Smooth muscle cell (in vitro differentiated cells): ENCODE measurements at regions not wholly inside any gene's neighbourhood (a gene's known extent, or its start where the extent isn't known, plus 50 kb on each side); places are given as distances from the start of the nearest gene placed in this dataset.

Experiments used
- DNase-seq: peaks from one replicate; lab custom pipeline; 2025; ENCODE audit not compliant: unreplicated experiment; lab: John Stamatoyannopoulos, UW
- H2AFZ ChIP-seq: fragments of 200-600 bp; sonication (generic); 2 replicates; pipeline ENCODE4 v1.6.0; 2016; ENCODE audit warnings: antibody characterized with exemption, low read depth, mild to moderate bottlenecking
- H3F3A ChIP-seq: fragments of 200-600 bp; sonication (generic); 2 replicates; pipeline ENCODE4 v1.6.0; 2017; ENCODE audit warnings: antibody characterized with exemption, low read depth
- H3K27ac ChIP-seq: fragments of 200-600 bp; sonication (generic); 2 replicates; pipeline ENCODE4 v1.5.1; 2016; ENCODE audit warnings: low read depth, mild to moderate bottlenecking
- H3K27me3 ChIP-seq: fragments of 200-600 bp; sonication (generic); 2 replicates; pipeline ENCODE4 v1.6.1; 2016; ENCODE audit warnings: low read depth, mild to moderate bottlenecking
- H3K36me3 ChIP-seq: fragments of 200-600 bp; sonication (generic); 2 replicates; pipeline ENCODE4 v1.5.1; 2016; ENCODE audit warnings: low read depth
- H3K4me1 ChIP-seq: fragments of 200-600 bp; sonication (generic); 2 replicates; pipeline ENCODE4 v1.5.1; 2016; ENCODE audit warnings: low read depth
- H3K4me2 ChIP-seq: fragments of 200-600 bp; sonication (generic); 2 replicates; pipeline ENCODE4 v1.6.0; 2016; ENCODE audit warnings: mild to moderate bottlenecking
- H3K4me3 ChIP-seq: fragments of 200-600 bp; sonication (generic); 2 replicates; pipeline ENCODE4 v1.5.1; 2016; ENCODE audit warnings: mild to moderate bottlenecking
- H3K79me2 ChIP-seq: fragments of 200-600 bp; sonication (generic); 2 replicates; pipeline ENCODE4 v1.6.0; 2016; ENCODE audit warnings: low read depth, mild to moderate bottlenecking
- H3K9ac ChIP-seq: fragments of 200-600 bp; sonication (generic); 2 replicates; pipeline ENCODE4 v1.6.0; 2016; ENCODE audit warnings: low read depth
- H3K9me3 ChIP-seq: fragments of 200-600 bp; sonication (generic); replicated peaks from 2 replicates; pipeline ENCODE4 v1.5.1; 2016; ENCODE audit warnings: low read depth
- H4K20me1 ChIP-seq: fragments of 200-600 bp; sonication (generic); 2 replicates; pipeline ENCODE4 v1.6.0; 2016; ENCODE audit warnings: low read depth
- WGBS: methylation state at CpG from one replicate; pipeline ENCODE4 v1.1.7; 2016; ENCODE audit warnings: low lambda C conversion rate; 5-methylcytosine and 5-hydroxymethylcytosine counted together
- TF ChIP-seq, protein P1 (sequence below): fragments of 200-600 bp; sonication (generic); IDR thresholded peaks from 2 replicates; pipeline ENCODE4 v1.5.1; 2017; ENCODE audit warnings: borderline replicate concordance, mild to moderate bottlenecking, antibody characterized with exemption; ENCODE audit not compliant: insufficient read depth, poor library complexity, severe bottlenecking

- Histone ChIP-seq H3K79me2 (no peaks in the 10 kb centered on the region), H3K9me3 (no peaks in the 10 kb centered on the region), H4K20me1 (no peaks in the 10 kb centered on the region), H3K9ac (no peak overlapping the region), H3K27me3 (no peaks in the 10 kb centered on the region), H3K27ac (peak overlapping the region; percentile 18), H3K36me3 (no peaks in the 10 kb centered on the region), H3K4me1 (peaks cover 7% of the 10 kb centered on the region), H3K4me3 (no peak overlapping the region), H2AFZ (no peak overlapping the region), H3F3A (peaks cover 4% of the 10 kb centered on the region), H3K4me2 (peak overlapping the region; percentile 23)
- TF ChIP-seq, protein P1, sequence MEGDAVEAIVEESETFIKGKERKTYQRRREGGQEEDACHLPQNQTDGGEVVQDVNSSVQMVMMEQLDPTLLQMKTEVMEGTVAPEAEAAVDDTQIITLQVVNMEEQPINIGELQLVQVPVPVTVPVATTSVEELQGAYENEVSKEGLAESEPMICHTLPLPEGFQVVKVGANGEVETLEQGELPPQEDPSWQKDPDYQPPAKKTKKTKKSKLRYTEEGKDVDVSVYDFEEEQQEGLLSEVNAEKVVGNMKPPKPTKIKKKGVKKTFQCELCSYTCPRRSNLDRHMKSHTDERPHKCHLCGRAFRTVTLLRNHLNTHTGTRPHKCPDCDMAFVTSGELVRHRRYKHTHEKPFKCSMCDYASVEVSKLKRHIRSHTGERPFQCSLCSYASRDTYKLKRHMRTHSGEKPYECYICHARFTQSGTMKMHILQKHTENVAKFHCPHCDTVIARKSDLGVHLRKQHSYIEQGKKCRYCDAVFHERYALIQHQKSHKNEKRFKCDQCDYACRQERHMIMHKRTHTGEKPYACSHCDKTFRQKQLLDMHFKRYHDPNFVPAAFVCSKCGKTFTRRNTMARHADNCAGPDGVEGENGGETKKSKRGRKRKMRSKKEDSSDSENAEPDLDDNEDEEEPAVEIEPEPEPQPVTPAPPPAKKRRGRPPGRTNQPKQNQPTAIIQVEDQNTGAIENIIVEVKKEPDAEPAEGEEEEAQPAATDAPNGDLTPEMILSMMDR, result no peak
- DNase-seq, result no peak
- WGBS, result 14% methylated on average over 14 of the region's 14 CpGs
Measured at GRCh38 chr2:236794176-236794957, 224.7 kb downstream of the ACKR3 start.

GRCh38 chr2:236795169-236795860 is 225.7 kb downstream of the ACKR3 start:
- H3K36me3 ChIP-seq, result no peaks in the 10 kb centered on the region
- no peak overlapping the region for H3K4me3 ChIP-seq
- H3K9me3 ChIP-seq, result no peaks in the 10 kb centered on the region
- H3K4me1 ChIP-seq, result peaks cover 7% of the 10 kb centered on the region
- no peak overlapping the region for H2AFZ ChIP-seq
- 92% methylated on average over 11 of the region's 11 CpGs for WGBS
- no peak overlapping the region for H3K4me2 ChIP-seq
- TF ChIP-seq, protein P1, result no peak
- no peak overlapping the region for H3K27ac ChIP-seq
- peaks cover 4% of the 10 kb centered on the region for H3F3A ChIP-seq
- no peak for DNase-seq
- no peak overlapping the region for H3K9ac ChIP-seq
- H3K27me3 ChIP-seq, result no peaks in the 10 kb centered on the region
- H3K79me2 ChIP-seq, result no peaks in the 10 kb centered on the region
- no peaks in the 10 kb centered on the region for H4K20me1 ChIP-seq

GRCh38 chr2:236795861-236796219 is 226.2 kb downstream of the ACKR3 start:
- no peaks in the 10 kb centered on the region for H4K20me1 ChIP-seq
- TF ChIP-seq, protein P1, result no peak
- 97% methylated on average over 8 of the region's 8 CpGs for WGBS

More at GRCh38 chr2:236795861-236796219, 226.2 kb downstream of the ACKR3 start:
- no peak overlapping the region for H3K4me3 ChIP-seq
- H3K36me3 ChIP-seq, result no peaks in the 10 kb centered on the region
- no peak overlapping the region for H3K9ac ChIP-seq
- H3K9me3 ChIP-seq, result no peaks in the 10 kb centered on the region
- no peaks in the 10 kb centered on the region for H3K27me3 ChIP-seq
- no peaks in the 10 kb centered on the region for H3K79me2 ChIP-seq
- DNase-seq, result no peak
- H2AFZ ChIP-seq, result no peak overlapping the region
- H3K4me2 ChIP-seq, result no peak overlapping the region
- no peak overlapping the region for H3K27ac ChIP-seq
- H3K4me1 ChIP-seq, result peaks cover 7% of the 10 kb centered on the region
- H3F3A ChIP-seq, result peaks cover 4% of the 10 kb centered on the region
